HCT116 (cell line): ENCODE measurements at regions not wholly inside any gene's neighbourhood (a gene's known extent, or its start where the extent isn't known, plus 50 kb on each side); places are given as distances from the start of the nearest gene placed in this dataset.

Experiments
- ATAC-seq: fragments of 200-7000 bp; cut with Tn5 transposase; 2 replicates; pipeline ENCODE4 v1.9.1; 2020; ENCODE audit warnings: mild to moderate bottlenecking, moderate library complexity
- BruUV-seq: library from RNA; stranded (reverse); fragments of 400-500 nt; replicated peaks from 2 replicates; lab custom pipeline; 2021; lab: Mats Ljungman, UMichigan
- CTCF ChIA-PET: fragments of 300-600 bp; sonication (Branson Sonifier 250); formaldehyde crosslinking; loops from one replicate; lab custom pipeline; 2021; ENCODE audit warnings: antibody characterized with exemption; lab: Charles Lee
- POLR2A ChIA-PET: fragments of 300-600, 350-600 bp; sonication (Branson Sonifier 250); formaldehyde crosslinking; loops from one replicate; lab custom pipeline; 2021; ENCODE audit warnings: antibody characterized with exemption; lab: Charles Lee
- RAD21 ChIA-PET, 2 experiments: fragments of 300-600 bp; sonication (Branson Sonifier 250); formaldehyde crosslinking; loops; one replicate each; lab custom pipeline; 2023; ENCODE audit warnings: low total read pairs in 2 of 2; ENCODE audit not compliant: uncharacterized antibody in 2 of 2, unreplicated experiment in 2 of 2, low non-redundant PET in 1 of 2; lab: Charles Lee
- DNase-seq: peaks from one replicate; pipeline ENCODE4 v3.0.0-alpha.2; 2010; ENCODE audit warnings: low read depth, low spot score
- H2AFZ ChIP-seq: fragments of 200-600 bp; shearing (Covaris generic), sonication (generic); 2 replicates; pipeline ENCODE4 v1.6.1; 2017; ENCODE audit warnings: low read depth, mixed run types, mixed read lengths, antibody characterized with exemption, low read length; ENCODE audit not compliant: poor library complexity, severe bottlenecking
- H3K27ac ChIP-seq: 2 replicates; pipeline ENCODE4 v1.5.1; 2012; ENCODE audit warnings: low read depth, low read length
- H3K27me3 ChIP-seq: fragments of 200-600 bp; sonication (generic); 2 replicates; pipeline ENCODE4 v1.6.1; 2016; ENCODE audit warnings: mixed run types, low read length, mixed read lengths; ENCODE audit not compliant: insufficient read depth
- H3K36me3 ChIP-seq, 2 experiments: fragments of 200-500 bp in 1 of 2; fragments of 200-600 bp in 1 of 2; sonication (Bioruptor generic) in 1 of 2; sonication (generic) in 1 of 2; 2 replicates each; pipeline versions ENCODE4 v1.5.1 to v1.6.1; 2014 to 2016; ENCODE audit warnings: low read length in 2 of 2, inconsistent platforms in 1 of 2, mixed read lengths in 1 of 2, mixed run types in 1 of 2; ENCODE audit not compliant: insufficient read depth in 2 of 2, control insufficient read depth in 1 of 2
- H3K4me1 ChIP-seq, 2 experiments: fragments of 200-600 bp in 1 of 2; sonication (generic) in 1 of 2; 2 replicates each; pipeline versions ENCODE4 v1.5.1 to v1.6.1; 2012 to 2017; ENCODE audit warnings: low read length in 2 of 2, inconsistent platforms in 1 of 2, mild to moderate bottlenecking in 1 of 2, mixed read lengths in 1 of 2, mixed run types in 1 of 2, moderate library complexity in 1 of 2; ENCODE audit not compliant: insufficient read depth in 2 of 2, control insufficient read depth in 1 of 2
- H3K4me2 ChIP-seq: fragments of 200-600 bp; sonication (generic); 2 replicates; pipeline ENCODE4 v1.6.1; 2017; ENCODE audit warnings: mixed run types, low read length, mixed read lengths
- H3K4me3 ChIP-seq, 2 experiments: fragments of 200-600 bp in 1 of 2; sonication (generic) in 1 of 2; replicated peaks in 1 of 2; 2 replicates each; pipeline ENCODE4 v1.5.1; 2011 to 2016; ENCODE audit warnings: low read length in 2 of 2, control low read depth in 1 of 2, low read depth in 1 of 2, mild to moderate bottlenecking in 1 of 2, mixed read lengths in 1 of 2, mixed run types in 1 of 2
- H3K79me2 ChIP-seq: fragments of 200-600 bp; sonication (generic); 2 replicates; pipeline ENCODE4 v1.6.1; 2017; ENCODE audit warnings: mild to moderate bottlenecking, mixed run types, low read length, moderate library complexity, mixed read lengths; ENCODE audit not compliant: insufficient read depth
- H3K9ac ChIP-seq: fragments of 200-600 bp; sonication (generic); 2 replicates; pipeline ENCODE4 v1.6.1; 2016; ENCODE audit warnings: low read length, mixed read lengths
- H3K9me2 ChIP-seq: fragments of 200-600 bp; sonication (generic), shearing (Covaris generic); 2 replicates; pipeline ENCODE4 v1.6.1; 2017; ENCODE audit warnings: mixed run types, mild to moderate bottlenecking, moderate library complexity; ENCODE audit not compliant: insufficient read depth
- H3K9me3 ChIP-seq, 2 experiments: fragments of 200-500 bp in 1 of 2; fragments of 200-600 bp in 1 of 2; sonication (Bioruptor generic) in 1 of 2; sonication (generic) in 1 of 2; 2 replicates each; pipeline ENCODE4 v1.6.1; 2014 to 2017; ENCODE audit warnings: low read length in 2 of 2, mixed read lengths in 2 of 2, inconsistent platforms in 1 of 2, low read depth in 1 of 2, mild to moderate bottlenecking in 1 of 2, mixed run types in 1 of 2, moderate library complexity in 1 of 2; ENCODE audit not compliant: control insufficient read depth in 1 of 2, insufficient read depth in 1 of 2
- H4K20me1 ChIP-seq: fragments of 200-600 bp; sonication (generic), shearing (Covaris generic); 2 replicates; pipeline ENCODE4 v1.6.1; 2017; ENCODE audit warnings: mixed run types, mild to moderate bottlenecking, moderate library complexity; ENCODE audit not compliant: insufficient read depth
- CEBPB ChIP-seq: IDR thresholded peaks from 2 replicates; pipeline ENCODE4 v1.6.1; 2012; ENCODE audit warnings: low read depth
- EGR1 ChIP-seq: IDR thresholded peaks from 2 replicates; pipeline ENCODE4 v1.6.1; 2012; ENCODE audit warnings: low read depth
- ELF1 ChIP-seq: IDR thresholded peaks from 2 replicates; pipeline ENCODE4 v1.6.1; 2012; ENCODE audit warnings: low read depth, borderline replicate concordance
- POLR2A ChIP-seq: IDR thresholded peaks from 2 replicates; pipeline ENCODE4 v1.7.0; 2011; ENCODE audit warnings: borderline replicate concordance; ENCODE audit not compliant: insufficient read depth, insufficient read length; ENCODE audit errors: extremely low read depth
- SRF ChIP-seq: IDR thresholded peaks from 2 replicates; pipeline ENCODE4 v1.6.1; 2012; ENCODE audit warnings: low read depth
- TCF7L2 ChIP-seq: IDR thresholded peaks from 2 replicates; pipeline ENCODE4 v1.7.0; 2011; ENCODE audit warnings: borderline replicate concordance, inconsistent platforms; ENCODE audit not compliant: insufficient read depth, insufficient read length; ENCODE audit errors: extremely low read depth
- YY1 ChIP-seq: IDR thresholded peaks from 2 replicates; pipeline ENCODE4 v1.6.1; 2011; ENCODE audit warnings: low read length, low read depth, moderate library complexity, mild to moderate bottlenecking; ENCODE audit not compliant: insufficient replicate concordance; ENCODE audit errors: extremely low read depth
- ZNF274 ChIP-seq: fragments of 200-500 bp; sonication (Bioruptor generic); IDR thresholded peaks from 2 replicates; pipeline ENCODE4 v1.6.1; 2014; ENCODE audit warnings: mild to moderate bottlenecking, low read depth, low read length, inconsistent platforms
- intact Hi-C: fragments of 100-400 bp; cut with micrococcal nuclease; formaldehyde crosslinking; loops from 2 replicates; pipeline ENCODE4 v1.10.0; 2022
- TF ChIP-seq, protein P1 (sequence below): IDR thresholded peaks from 2 replicates; pipeline ENCODE4 v1.6.1; 2012
- TF ChIP-seq, protein P2 (sequence below): IDR thresholded peaks from 2 replicates; pipeline ENCODE4 v1.6.1; 2011; ENCODE audit warnings: mild to moderate bottlenecking, low read length, moderate library complexity; ENCODE audit not compliant: insufficient replicate concordance; ENCODE audit errors: extremely low read depth
- TF ChIP-seq, protein P3 (sequence below), 3 experiments: fragments of 200-600 bp in 1 of 3; sonication (generic) in 1 of 3; IDR thresholded peaks in 2 of 3; conservative IDR thresholded peaks in 1 of 3; 2 replicates each; pipeline ENCODE4 v1.5.1; 2012 to 2017; ENCODE audit warnings: low read depth in 2 of 3, low read length in 2 of 3, antibody characterized with exemption in 1 of 3, borderline replicate concordance in 1 of 3, control low read depth in 1 of 3, mild to moderate bottlenecking in 1 of 3, mixed read lengths in 1 of 3, mixed run types in 1 of 3, moderate library complexity in 1 of 3; ENCODE audit not compliant: insufficient read depth in 1 of 3
- TF ChIP-seq, protein P4 (sequence below): IDR thresholded peaks from 2 replicates; pipeline ENCODE4 v1.6.1; 2012

DNA sequence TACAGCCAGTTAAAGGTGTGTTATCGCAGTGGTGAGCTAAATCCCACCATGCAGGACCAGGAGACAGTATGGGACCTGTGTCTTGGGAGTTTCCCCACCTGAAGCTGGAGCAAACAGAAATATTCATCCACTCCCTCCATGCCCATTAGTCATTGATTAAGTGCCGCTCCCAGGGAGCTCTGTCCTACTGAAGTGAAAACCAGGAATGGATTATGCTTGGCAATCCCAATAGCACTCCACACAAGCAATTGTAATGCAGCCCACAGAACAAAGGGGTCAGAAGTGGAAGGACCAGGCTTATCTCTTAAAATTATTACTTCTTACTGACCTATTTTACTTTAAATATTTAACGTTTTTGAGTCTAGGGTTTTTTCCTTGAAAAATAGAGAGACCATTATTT lies 1005.4 kb downstream of the ADGRL2 start:
- no peak for ATAC-seq
- RAD21 ChIA-PET: no interaction called here
- intact Hi-C loops: no loop called here
- Histone ChIP-seq H3K27ac (no peak overlapping the region), H3K27me3 (no peaks in the 10 kb centered on the region), H3K9ac (no peak overlapping the region), H3K36me3 (no peaks in the 10 kb centered on the region), H3K9me2 (no peaks in the 10 kb centered on the region), H3K79me2 (no peaks in the 10 kb centered on the region), H2AFZ (no peak overlapping the region), H4K20me1 (no peaks in the 10 kb centered on the region), H3K4me2 (no peak overlapping the region), H3K4me3 (no peak overlapping the region), H3K4me1 (no peaks in the 10 kb centered on the region), H3K9me3 (no peaks in the 10 kb centered on the region; a peak in 1 of 4 replicates)
- no peak for DNase-seq
- TF ChIP-seq SRF (no peak), ELF1 (no peak), CEBPB (no peak), TCF7L2 (no peak), ZNF274 (no peak), POLR2A (no peak), EGR1 (no peak), YY1 (no peak)
- TF ChIP-seq, protein P1, sequence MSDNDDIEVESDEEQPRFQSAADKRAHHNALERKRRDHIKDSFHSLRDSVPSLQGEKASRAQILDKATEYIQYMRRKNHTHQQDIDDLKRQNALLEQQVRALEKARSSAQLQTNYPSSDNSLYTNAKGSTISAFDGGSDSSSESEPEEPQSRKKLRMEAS: no peak
- TF ChIP-seq, protein P2, sequence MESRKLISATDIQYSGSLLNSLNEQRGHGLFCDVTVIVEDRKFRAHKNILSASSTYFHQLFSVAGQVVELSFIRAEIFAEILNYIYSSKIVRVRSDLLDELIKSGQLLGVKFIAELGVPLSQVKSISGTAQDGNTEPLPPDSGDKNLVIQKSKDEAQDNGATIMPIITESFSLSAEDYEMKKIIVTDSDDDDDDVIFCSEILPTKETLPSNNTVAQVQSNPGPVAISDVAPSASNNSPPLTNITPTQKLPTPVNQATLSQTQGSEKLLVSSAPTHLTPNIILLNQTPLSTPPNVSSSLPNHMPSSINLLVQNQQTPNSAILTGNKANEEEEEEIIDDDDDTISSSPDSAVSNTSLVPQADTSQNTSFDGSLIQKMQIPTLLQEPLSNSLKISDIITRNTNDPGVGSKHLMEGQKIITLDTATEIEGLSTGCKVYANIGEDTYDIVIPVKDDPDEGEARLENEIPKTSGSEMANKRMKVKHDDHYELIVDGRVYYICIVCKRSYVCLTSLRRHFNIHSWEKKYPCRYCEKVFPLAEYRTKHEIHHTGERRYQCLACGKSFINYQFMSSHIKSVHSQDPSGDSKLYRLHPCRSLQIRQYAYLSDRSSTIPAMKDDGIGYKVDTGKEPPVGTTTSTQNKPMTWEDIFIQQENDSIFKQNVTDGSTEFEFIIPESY: no peak
- TF ChIP-seq, protein P3, sequence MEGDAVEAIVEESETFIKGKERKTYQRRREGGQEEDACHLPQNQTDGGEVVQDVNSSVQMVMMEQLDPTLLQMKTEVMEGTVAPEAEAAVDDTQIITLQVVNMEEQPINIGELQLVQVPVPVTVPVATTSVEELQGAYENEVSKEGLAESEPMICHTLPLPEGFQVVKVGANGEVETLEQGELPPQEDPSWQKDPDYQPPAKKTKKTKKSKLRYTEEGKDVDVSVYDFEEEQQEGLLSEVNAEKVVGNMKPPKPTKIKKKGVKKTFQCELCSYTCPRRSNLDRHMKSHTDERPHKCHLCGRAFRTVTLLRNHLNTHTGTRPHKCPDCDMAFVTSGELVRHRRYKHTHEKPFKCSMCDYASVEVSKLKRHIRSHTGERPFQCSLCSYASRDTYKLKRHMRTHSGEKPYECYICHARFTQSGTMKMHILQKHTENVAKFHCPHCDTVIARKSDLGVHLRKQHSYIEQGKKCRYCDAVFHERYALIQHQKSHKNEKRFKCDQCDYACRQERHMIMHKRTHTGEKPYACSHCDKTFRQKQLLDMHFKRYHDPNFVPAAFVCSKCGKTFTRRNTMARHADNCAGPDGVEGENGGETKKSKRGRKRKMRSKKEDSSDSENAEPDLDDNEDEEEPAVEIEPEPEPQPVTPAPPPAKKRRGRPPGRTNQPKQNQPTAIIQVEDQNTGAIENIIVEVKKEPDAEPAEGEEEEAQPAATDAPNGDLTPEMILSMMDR (IDR thresholded peaks at IDR 0.05 in 2 of 3, conservative IDR thresholded peaks at IDR 0.05 in 1 of 3; ENCODE audit: borderline replicate concordance in 1 of 3, insufficient read depth in 1 of 3, low read depth in 2 of 3, low read length in 2 of 3): no peak
- TF ChIP-seq, protein P4, sequence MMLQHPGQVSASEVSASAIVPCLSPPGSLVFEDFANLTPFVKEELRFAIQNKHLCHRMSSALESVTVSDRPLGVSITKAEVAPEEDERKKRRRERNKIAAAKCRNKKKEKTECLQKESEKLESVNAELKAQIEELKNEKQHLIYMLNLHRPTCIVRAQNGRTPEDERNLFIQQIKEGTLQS: no peak
- CTCF ChIA-PET: no interaction called here
- POLR2A ChIA-PET: no interaction called here
- no TSS peak for BruUV-seq
